ENCODE measurements at regions not wholly inside any gene's neighbourhood (a gene's known extent, or its start where the extent isn't known, plus 50 kb on each side); places are given as distances from the start of the nearest gene placed in this dataset.

DNA sequence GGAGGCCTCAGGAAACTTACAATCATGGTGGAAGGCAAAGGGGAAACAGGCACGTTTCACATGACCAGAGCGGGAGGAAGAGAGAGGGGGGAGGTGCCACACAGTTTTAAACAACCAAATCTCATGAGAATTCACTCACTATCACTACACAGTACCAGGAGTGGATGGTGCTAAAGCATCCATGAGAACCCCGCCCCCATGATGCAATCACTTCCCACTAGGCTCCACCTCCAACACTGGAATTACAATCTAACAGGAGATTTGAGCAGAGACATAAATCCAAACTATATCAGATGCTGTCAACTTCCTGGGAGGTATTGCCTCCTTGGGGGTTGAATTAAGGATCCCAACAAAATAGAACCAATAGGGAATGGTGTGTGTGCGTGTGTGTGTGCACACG, 407.1 kb downstream of the MED10 start:
- H3K4me1 ChIP-seq = no peaks in the 10 kb centered on the region
- peaks cover 0 to 4% (median 0%) of the 10 kb centered on the region in 9 donors for H3K27me3 ChIP-seq
- no peak for DNase-seq
- H3K27ac ChIP-seq = no peak overlapping the region
- WGBS, 4 donors = 72 to 79% (median 75%) methylated on average over 5 of the region's 5 CpGs
- TF ChIP-seq POLR2A (IDR thresholded peaks at IDR 0.05) = no peak
- TF ChIP-seq, protein P1, sequence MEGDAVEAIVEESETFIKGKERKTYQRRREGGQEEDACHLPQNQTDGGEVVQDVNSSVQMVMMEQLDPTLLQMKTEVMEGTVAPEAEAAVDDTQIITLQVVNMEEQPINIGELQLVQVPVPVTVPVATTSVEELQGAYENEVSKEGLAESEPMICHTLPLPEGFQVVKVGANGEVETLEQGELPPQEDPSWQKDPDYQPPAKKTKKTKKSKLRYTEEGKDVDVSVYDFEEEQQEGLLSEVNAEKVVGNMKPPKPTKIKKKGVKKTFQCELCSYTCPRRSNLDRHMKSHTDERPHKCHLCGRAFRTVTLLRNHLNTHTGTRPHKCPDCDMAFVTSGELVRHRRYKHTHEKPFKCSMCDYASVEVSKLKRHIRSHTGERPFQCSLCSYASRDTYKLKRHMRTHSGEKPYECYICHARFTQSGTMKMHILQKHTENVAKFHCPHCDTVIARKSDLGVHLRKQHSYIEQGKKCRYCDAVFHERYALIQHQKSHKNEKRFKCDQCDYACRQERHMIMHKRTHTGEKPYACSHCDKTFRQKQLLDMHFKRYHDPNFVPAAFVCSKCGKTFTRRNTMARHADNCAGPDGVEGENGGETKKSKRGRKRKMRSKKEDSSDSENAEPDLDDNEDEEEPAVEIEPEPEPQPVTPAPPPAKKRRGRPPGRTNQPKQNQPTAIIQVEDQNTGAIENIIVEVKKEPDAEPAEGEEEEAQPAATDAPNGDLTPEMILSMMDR (IDR thresholded peaks at IDR 0.05) = no peak
- no peaks in the 10 kb centered on the region for H3K36me3 ChIP-seq
- ATAC-seq = no peak
- H3K4me3 ChIP-seq = no peak overlapping the region
- no peaks in the 10 kb centered on the region for H3K9me3 ChIP-seq
- intact Hi-C loops (cut with DNase I) = no loop called here

DNA sequence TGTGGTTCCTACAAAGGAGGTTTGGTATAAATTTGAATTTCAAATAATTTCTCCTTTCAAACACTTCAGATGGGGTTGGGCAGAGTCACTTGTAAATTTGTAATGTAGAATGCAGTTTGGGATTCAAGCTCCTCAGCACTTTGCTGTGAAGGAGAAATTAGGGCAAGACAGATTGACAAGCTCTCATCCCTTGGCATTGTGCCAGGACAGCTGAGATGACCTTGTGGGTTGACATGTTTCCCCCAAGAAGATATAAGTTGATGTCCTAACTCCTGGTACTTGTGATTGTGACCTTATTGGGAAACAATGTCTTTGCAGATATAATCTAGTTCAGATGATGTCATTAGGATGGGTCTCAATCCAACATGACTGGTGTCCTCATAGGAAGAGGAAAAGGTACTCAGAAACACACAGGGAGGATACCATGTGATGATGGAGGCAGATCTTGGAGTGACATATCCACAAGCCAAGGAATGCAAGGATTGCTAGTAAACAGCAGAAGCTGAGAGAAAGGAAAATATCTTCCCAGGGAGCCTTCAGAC, 408.3 kb downstream of the MED10 start:
- DNase-seq (no peak), ATAC-seq (no peak)
- Histone ChIP-seq H3K4me3 (no peak overlapping the region), H3K36me3 (no peaks in the 10 kb centered on the region), H3K27me3 (no peaks in the 10 kb centered on the region), H3K9me3 (peaks cover 0 to 1% (median 0%) of the 10 kb centered on the region in 12 donors), H3K27ac (no peak overlapping the region), H3K4me1 (no peaks in the 10 kb centered on the region)
- intact Hi-C loops (cut with DNase I) = no loop called here
- TF ChIP-seq POLR2A (IDR thresholded peaks at IDR 0.05) = no peak

DNA sequence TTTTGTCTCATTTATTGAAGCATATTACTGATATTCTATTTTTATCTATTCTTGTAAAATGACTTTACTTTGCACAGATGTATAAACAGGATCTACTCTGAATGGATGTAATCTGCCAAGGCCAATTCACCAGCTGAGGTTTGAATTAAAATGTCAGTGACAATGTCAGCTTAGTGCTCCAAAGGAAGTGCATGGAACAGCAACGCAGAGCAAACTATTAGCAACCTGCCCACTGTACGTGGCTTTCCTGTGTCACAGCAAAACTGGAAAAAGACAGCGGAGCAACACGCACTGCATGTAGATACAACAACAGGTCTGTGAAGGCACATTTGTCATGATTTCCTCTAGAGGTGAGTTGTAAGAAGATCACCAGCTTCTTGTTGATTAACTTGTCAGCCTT, 409.4 kb downstream of the MED10 start:
- H3K27me3 ChIP-seq = no peaks in the 10 kb centered on the region
- no peaks in the 10 kb centered on the region for H3K4me1 ChIP-seq
- no peak overlapping the region for H3K4me3 ChIP-seq
- intact Hi-C loops (cut with DNase I) = no loop called here
- no peaks in the 10 kb centered on the region for H3K36me3 ChIP-seq
- no peak for DNase-seq
- no peak overlapping the region for H3K27ac ChIP-seq
- 73 to 81% (median 78%) methylated on average over 4 of the region's 4 CpGs for WGBS, 4 donors
- ATAC-seq = no peak
- H3K9me3 ChIP-seq = peaks cover 0 to 10% (median 0%) of the 10 kb centered on the region in 12 donors
- no peak for TF ChIP-seq POLR2A (IDR thresholded peaks at IDR 0.05)
- TF ChIP-seq, protein P1 (IDR thresholded peaks at IDR 0.05) = no peak

DNA sequence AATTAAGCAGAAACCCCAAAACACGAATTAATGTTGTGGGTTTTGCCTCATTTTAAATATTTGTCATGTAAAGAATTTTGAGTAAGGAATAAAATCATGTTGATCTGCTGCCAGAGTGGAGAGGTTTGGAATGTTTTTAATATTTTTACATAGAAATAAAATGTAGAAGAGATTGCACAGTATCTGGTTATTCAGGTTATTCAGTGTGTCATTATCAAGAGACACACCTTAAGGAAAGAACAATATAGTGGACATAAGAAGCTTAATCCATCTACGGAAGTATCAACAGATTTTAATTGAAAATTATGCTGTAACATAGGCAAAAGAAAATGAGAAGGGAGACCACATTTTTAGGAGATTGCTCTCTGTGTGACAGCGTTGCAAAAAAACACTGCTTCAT, 410.4 kb downstream of the MED10 start:
- Histone ChIP-seq H3K4me3 (no peak overlapping the region), H3K36me3 (no peaks in the 10 kb centered on the region), H3K4me1 (no peaks in the 10 kb centered on the region), H3K27me3 (no peaks in the 10 kb centered on the region), H3K27ac (no peak overlapping the region), H3K9me3 (peaks cover 0 to 14% (median 0%) of the 10 kb centered on the region in 12 donors)
- no peak for DNase-seq
- TF ChIP-seq, protein P1 (IDR thresholded peaks at IDR 0.05) = no peak
- no peak for TF ChIP-seq POLR2A (IDR thresholded peaks at IDR 0.05)
- ATAC-seq = no peak
- 65 to 70% (median 67%) methylated on average over 3 of the region's 3 CpGs for WGBS, 4 donors
- intact Hi-C loops (cut with DNase I) = no loop called here

DNA sequence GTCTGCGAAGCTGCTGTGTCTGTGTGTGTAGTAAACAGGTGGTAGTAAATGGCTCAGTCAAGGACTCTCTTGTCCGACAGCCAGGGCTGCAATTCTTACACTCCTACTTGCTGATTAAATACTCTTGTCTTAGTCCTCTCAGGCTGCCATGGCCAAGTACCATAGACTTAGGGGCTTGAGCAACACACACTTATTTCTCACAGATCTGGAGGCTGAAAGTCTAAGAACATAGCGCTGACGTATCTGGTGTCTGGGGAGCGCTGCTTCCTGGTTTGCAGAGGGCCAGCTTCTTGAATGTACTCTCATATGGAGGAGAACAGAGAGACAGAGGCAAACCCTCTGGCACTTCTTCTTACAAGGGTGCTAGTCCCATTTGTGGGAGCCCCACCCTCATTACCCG, 411.0 kb downstream of the MED10 start:
- no peak overlapping the region for H3K27ac ChIP-seq
- intact Hi-C loops (cut with DNase I) = no loop called here
- H3K4me1 ChIP-seq = no peaks in the 10 kb centered on the region
- DNase-seq (no peak), ATAC-seq (no peak)
- TF ChIP-seq, protein P1 (IDR thresholded peaks at IDR 0.05) = no peak
- no peak for TF ChIP-seq POLR2A (IDR thresholded peaks at IDR 0.05)
- H3K27me3 ChIP-seq = peaks cover 0 to 3% (median 0%) of the 10 kb centered on the region in 9 donors
- H3K9me3 ChIP-seq = peaks cover 0 to 14% (median 0%) of the 10 kb centered on the region in 12 donors
- H3K4me3 ChIP-seq = no peak overlapping the region
- no peaks in the 10 kb centered on the region for H3K36me3 ChIP-seq
- WGBS, 4 donors = 82 to 90% (median 85%) methylated on average over 6 of the region's 6 CpGs

All from heart left ventricle (tissue), 16 donors.